Neural progenitor cell (in vitro differentiated cells): ENCODE measurements at regions not wholly inside any gene's neighbourhood (a gene's known extent, or its start where the extent isn't known, plus 50 kb on each side); places are given as distances from the start of the nearest gene placed in this dataset.

Experiments used
- CTCF ChIP-seq: fragments of 200-600 bp; sonication (generic); IDR thresholded peaks from 2 replicates; pipeline ENCODE4 v1.5.1; 2017; ENCODE audit warnings: antibody characterized with exemption, mild to moderate bottlenecking
- EZH2 ChIP-seq: fragments of 200-600 bp; sonication (generic); IDR thresholded peaks from 2 replicates; pipeline ENCODE4 v1.6.1; 2017; ENCODE audit warnings: antibody characterized with exemption, mild to moderate bottlenecking, moderate library complexity
- EZH2phosphoT487 ChIP-seq: fragments of 200-600 bp; sonication (generic); IDR thresholded peaks from 2 replicates; pipeline ENCODE4 v1.6.1; 2017; ENCODE audit warnings: antibody characterized with exemption

DNA sequence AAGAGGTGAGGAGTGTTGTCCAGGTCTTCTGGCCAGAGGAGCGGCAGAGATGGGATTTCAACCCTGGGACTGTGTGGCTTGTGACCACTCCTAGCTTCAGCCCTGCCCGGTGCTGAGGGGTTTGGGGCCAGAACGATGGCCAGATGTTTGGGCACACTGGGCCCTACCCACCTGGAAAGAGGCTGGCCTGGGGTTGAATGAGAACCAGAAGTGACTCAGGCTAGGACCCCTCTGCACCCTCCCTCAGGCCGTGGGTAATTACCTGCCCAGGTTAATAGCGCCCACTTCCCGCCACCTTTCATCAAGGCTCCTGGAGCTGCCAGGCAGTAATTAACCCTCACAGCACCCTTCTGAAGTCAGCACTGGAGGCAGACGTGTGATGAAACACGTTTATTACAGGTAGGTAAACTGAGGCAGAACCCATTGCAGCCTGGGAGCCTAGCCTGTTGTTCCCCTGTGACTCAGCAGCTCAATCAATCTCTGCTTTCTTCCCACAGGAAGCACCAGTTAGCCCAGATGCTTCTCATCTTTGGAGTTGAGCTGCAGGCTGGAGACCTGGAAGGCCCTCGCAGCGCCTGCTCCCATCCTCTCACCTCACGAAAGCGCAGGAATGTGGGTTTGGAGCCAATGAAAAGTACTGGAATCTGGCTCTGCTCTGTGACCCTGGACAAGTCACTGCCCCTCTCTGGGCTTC lies 120.8 kb downstream of the CEBPB start:
- TF ChIP-seq CTCF (no peak), EZH2phosphoT487 (no peak), EZH2 (no peak)
